IPS-NIHi11 (cell line): ENCODE measurements at regions not wholly inside any gene's neighbourhood (a gene's known extent, or its start where the extent isn't known, plus 50 kb on each side); places are given as distances from the start of the nearest gene placed in this dataset.
"Not testable (repeated sequence)": the region's sequence is repeated elsewhere in the genome, so short reads cannot be mapped to it uniquely, and the experiment has no call there.

Experiments used
- DNase-seq: peaks from one replicate; pipeline ENCODE4 v3.0.0; 2012; ENCODE audit warnings: mixed read lengths, low spot score

GRCh38 chr6:115058414-115059211, 715.8 kb upstream of the HS3ST5 start:
- no peak for DNase-seq

GRCh38 chr6:115055579-115055978, 712.8 kb upstream of the HS3ST5 start:
- no peak for DNase-seq

GRCh38 chr6:115054242-115054641, 711.4 kb upstream of the HS3ST5 start:
- not testable (repeated sequence) for DNase-seq

GRCh38 chr6:115053169-115053860, 710.5 kb upstream of the HS3ST5 start:
- DNase-seq, result no peak

- no peak for DNase-seq
Measured at GRCh38 chr6:115016593-115016992, 673.8 kb upstream of the HS3ST5 start.

GRCh38 chr6:115004982-115005381, 662.2 kb upstream of the HS3ST5 start:
- no peak for DNase-seq

- DNase-seq, result no peak
Measured at GRCh38 chr6:115004204-115004603, 661.4 kb upstream of the HS3ST5 start.

- no peak for DNase-seq
Measured at GRCh38 chr6:115001731-115002350, 659.0 kb upstream of the HS3ST5 start.

- DNase-seq, result no peak
Measured at GRCh38 chr6:115000736-115001135, 657.9 kb upstream of the HS3ST5 start.

- DNase-seq, result no peak
Measured at GRCh38 chr6:114998492-114998891, 655.7 kb upstream of the HS3ST5 start.

GRCh38 chr6:114997813-114998292, 655.0 kb upstream of the HS3ST5 start:
- DNase-seq, result no peak

GRCh38 chr6:114995526-114995925, 652.7 kb upstream of the HS3ST5 start:
- no peak for DNase-seq

- DNase-seq, result no peak
Measured at GRCh38 chr6:114989279-114989964, 646.6 kb upstream of the HS3ST5 start.

- no peak for DNase-seq
Measured at GRCh38 chr6:114987281-114987680, 644.5 kb upstream of the HS3ST5 start.

GRCh38 chr6:114955363-114955762, 612.5 kb upstream of the HS3ST5 start:
- DNase-seq, result no peak

- no peak for DNase-seq
Measured at GRCh38 chr6:114952229-114952628, 609.4 kb upstream of the HS3ST5 start.

GRCh38 chr6:114945392-114945791, 602.6 kb upstream of the HS3ST5 start:
- no peak for DNase-seq

- DNase-seq, result peak; percentile 9
Measured at GRCh38 chr6:114941078-114941477, 598.3 kb upstream of the HS3ST5 start.

GRCh38 chr6:114940181-114940580, 597.4 kb upstream of the HS3ST5 start:
- DNase-seq, result no peak

GRCh38 chr6:114939630-114940029, 596.8 kb upstream of the HS3ST5 start:
- no peak for DNase-seq

- DNase-seq, result no peak
Measured at GRCh38 chr6:114936080-114936479, 593.3 kb upstream of the HS3ST5 start.

GRCh38 chr6:114934079-114934478, 591.3 kb upstream of the HS3ST5 start:
- no peak for DNase-seq
